NCI-H2227 (cell line): ENCODE measurements at regions not wholly inside any gene's neighbourhood (a gene's known extent, or its start where the extent isn't known, plus 50 kb on each side); places are given as distances from the start of the nearest gene placed in this dataset.
"Not testable (repeated sequence)": the region's sequence is repeated elsewhere in the genome, so short reads cannot be mapped to it uniquely, and the experiment has no call there.

Experiments used
- DNase-seq: peaks from one replicate; lab custom pipeline; 2025; ENCODE audit not compliant: unreplicated experiment; lab: John Stamatoyannopoulos, UW

DNA sequence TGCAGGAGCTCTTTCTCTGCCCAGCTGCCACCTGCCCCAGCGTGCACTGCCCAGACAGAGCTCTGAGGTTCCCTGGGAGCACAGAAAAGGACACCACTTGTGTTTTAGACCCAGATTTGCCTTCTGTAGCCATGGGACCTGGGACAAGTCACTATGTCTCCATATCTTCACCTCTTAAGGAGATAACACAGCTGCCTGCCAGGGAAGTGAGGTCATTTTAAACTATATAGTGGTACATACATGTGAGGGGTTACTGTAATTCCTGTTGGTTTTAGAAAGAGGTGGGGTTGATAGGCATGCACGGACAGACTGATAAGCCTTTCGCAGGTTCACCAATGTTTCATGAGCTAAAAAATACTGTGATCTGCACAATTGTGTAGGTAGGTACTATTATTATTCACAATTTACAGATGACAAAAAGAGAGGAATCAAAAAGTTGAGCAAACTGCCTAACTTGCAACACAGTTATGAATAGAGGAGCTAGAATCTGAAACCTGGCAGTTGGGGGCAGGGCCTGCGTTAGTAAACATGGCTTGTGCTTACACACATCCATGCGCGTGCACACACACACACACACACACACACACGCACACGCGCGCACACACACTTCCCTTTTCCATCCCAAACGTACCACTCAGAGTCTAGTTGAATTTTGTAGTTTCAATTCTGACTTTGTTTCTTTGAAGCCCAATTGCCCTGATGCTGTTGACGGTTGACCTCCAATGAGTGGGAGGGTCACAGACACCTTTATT lies 193.6 kb downstream of the FAM43A start:
- DNase-seq, result no peak

GRCh38 chr3:194879991-194880939 lies 194.6 kb downstream of the FAM43A start:
- peak; percentile 36 for DNase-seq

GRCh38 chr3:194880940-194881925 lies 195.6 kb downstream of the FAM43A start:
- DNase-seq, result no peak

DNA sequence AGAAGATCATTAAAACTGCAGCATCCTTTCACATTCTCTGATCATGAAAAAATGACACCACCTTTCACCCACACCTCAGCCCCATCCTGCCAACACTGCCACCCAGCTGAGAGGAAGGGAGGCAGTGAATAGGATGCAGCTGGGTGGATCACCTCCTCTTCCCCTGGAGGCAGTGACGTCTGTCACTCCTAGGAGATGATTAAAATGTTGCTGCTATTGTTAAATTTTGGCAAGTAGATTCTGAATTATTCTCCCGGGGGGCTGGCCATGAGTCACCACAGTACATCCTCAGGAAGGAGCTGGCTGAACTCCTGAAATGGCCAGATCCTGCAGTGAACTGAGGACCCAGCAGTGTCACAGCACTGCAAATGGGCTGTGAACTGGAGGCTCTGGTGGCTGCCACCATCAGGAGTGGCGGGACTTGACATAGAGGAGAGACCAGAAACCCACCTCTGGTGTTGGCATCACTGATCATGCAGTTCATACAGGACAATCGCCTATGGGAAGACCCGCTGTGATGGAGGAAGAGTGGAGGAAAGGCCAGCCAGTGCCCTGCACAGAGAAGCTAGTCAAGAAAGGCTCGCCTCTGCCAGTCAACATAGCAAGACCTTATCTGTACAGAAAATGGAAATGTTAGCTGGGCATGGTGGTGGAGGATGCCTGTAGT lies 199.1 kb downstream of the FAM43A start:
- no peak for DNase-seq

- DNase-seq, result no peak
Observed at GRCh38 chr3:194885766-194886165, 200.1 kb downstream of the FAM43A start.

GRCh38 chr3:194886836-194887235 lies 201.2 kb downstream of the FAM43A start:
- DNase-seq, result no peak

DNA sequence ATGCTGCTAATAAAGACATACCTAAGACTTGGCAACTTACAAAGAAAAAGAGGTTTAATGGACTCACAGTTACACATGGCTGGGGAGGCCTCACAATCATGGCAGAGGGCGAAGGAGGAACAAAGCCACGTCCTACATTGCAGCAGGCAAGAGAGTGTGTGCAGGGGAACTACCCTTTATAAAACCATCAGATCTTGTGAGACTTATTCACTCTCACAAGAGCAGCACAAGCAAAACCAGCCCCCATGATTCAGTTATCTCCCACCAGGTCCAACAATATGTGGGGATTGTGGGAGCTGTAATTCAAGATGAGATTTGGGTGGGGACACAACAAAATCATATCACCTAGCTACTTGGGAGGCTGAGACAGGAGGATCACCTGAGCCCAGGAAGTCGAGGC lies 202.4 kb downstream of the FAM43A start:
- not testable (repeated sequence) for DNase-seq

DNA sequence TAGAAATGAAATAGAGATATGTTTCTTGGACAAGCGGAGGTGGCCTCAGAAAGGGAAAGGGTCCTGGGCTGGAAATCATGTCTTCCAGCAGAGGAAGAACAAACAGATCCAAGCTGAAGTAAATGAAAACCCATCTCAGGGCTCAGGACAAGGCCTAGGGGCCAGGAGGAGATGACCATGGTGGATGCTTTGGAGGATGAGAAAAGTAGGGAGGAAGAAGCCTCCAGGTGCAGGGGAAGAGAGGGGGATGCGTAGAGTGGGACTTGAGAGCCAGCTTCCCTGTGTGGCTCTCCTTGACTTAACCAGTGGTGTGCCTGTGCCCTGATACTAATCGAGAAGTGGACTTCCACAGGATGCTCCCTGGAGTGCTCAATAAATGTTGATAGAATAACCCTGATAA lies 203.2 kb downstream of the FAM43A start:
- DNase-seq, result no peak

DNA sequence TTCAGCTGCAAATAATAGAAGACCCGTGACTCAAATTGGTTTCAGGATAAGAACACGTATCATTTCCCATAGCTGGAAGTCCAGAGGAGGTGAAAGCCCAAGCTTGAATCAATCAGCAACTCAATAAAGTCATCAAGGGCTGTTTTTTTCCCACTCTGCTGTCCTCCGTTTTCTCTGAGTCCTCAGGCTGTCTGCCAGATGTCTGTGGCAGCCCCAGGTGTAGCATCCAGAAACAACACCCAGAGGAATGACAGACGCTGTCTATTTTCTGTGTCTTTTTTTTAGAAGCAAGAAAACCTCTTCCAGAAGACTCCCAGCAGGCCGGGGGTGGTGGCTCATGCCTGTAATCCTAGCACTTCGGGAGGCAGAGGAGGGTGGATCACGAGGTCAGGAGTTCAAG lies 204.4 kb downstream of the FAM43A start:
- DNase-seq, result no peak

GRCh38 chr3:194893121-194893987 lies 207.7 kb downstream of the FAM43A start:
- no peak for DNase-seq

DNA sequence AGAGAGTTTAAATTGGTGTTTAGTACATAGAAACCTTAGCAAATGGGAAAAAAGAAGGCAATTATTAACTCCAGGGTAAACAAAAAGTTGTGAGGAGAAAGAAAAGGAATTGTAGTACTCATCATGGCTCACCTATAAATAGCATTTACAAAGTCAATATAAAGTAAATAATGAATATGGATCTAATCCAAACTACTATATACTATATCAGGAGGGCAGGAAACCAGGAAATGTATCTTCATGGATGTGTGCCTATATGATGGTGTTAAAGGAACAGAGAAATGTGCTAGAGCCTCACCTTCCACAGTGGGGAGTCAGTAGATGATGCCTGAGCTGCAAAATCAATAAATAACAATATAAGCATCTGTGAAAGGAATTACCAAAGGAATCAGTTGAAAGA lies 208.9 kb downstream of the FAM43A start:
- DNase-seq, result no peak

GRCh38 chr3:194900854-194901522 lies 215.3 kb downstream of the FAM43A start:
- DNase-seq, result no peak

GRCh38 chr3:194903447-194903846 lies 217.8 kb downstream of the FAM43A start:
- not testable (repeated sequence) for DNase-seq

DNA sequence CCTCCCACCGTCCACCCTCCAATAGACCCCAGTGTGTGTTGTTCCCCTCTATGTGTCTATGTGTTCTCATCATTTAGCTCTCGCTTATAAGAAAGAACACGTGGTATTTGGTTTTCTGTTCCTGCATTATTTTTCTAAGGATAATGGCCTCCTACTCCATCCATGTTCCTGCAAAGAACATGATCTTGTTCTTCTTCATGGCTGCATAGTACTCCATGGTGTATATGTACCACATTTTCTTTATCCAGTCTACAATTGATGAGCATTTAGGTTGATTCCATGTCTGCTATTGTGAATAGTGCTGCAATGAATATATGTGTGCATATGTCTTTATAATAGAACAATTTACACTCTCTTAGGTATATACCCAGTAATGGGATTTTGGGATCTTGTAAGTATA lies 219.3 kb downstream of the FAM43A start:
- DNase-seq, result not testable (repeated sequence)

DNA sequence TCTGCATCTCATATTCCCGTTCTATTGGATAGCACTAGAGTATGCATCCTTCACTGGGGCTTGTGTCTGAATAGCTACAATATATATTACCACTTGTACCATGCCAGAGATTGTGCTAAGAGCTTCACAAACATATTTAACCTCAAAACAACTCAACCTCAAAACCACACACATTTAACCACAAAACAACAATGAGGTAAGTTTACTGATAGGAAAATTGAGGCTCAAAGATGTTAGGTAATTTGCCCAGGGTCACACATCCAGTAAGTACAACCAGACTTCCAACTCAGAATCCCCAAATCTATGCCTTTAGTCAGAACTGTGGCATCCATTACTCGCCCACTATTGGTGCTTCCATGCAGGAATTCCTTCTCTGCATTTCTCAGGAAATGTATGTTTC lies 220.0 kb downstream of the FAM43A start:
- no peak for DNase-seq

DNA sequence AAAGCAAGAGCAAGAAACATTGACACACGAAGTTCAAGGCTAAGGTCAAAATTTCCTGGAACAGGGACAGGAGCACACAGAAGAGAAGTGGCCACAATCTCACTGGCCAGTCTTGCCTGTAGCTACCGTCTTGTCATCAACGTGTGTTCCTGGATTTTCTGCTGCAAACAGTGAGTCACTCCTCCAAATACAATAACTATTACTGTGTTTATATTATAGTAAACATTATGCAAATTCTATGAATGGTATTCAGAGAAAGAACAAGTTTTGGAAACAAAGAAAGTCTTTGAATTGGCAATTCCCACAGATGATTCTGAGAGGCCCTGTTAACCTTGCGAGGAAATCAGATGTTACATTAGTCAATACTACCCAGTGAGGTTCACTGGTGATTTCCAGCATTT lies 220.5 kb downstream of the FAM43A start:
- DNase-seq, result no peak

GRCh38 chr3:194906970-194907629 lies 221.4 kb downstream of the FAM43A start:
- no peak for DNase-seq

DNA sequence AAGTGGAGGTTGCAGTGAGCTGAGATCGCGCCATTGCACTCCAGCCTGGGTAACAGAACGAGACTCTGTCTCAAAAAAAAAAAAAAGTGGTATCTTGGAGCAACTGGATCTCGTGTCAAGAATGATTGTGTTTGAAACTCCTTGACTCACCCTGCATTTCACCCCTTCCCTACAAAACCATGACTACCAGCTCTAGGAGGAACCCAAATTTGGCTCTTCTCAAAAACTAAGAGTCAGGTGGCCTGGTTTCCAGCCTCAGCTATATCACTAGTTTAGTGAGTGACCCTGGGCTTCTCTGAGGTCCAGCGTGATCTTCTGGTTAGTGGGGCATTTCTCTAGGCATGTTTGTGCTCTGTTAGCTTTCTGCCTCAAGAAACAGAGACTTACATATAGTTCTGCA lies 222.1 kb downstream of the FAM43A start:
- DNase-seq, result no peak
